Fibroblast of lung (primary cell): ENCODE measurements at regions not wholly inside any gene's neighbourhood (a gene's known extent, or its start where the extent isn't known, plus 50 kb on each side); places are given as distances from the start of the nearest gene placed in this dataset.

Experiments used
- DNase-seq, 2 donors: peaks; one replicate each; pipeline versions ENCODE4 v3.0.0 to v3.0.0-alpha.2; 2010; ENCODE audit warnings: low read depth in 2 of 2
- H2AFZ ChIP-seq: 2 replicates; pipeline ENCODE4 v1.5.1; 2012; ENCODE audit warnings: low read length, control low read depth, inconsistent platforms
- H3K27ac ChIP-seq: 2 replicates; pipeline ENCODE4 v1.5.1; 2011; ENCODE audit warnings: low read length, control low read depth; ENCODE audit not compliant: insufficient read depth
- H3K27me3 ChIP-seq: 2 replicates; pipeline ENCODE4 v1.5.1; 2011; ENCODE audit warnings: mild to moderate bottlenecking, low read length; ENCODE audit not compliant: control insufficient read depth, insufficient read depth
- H3K36me3 ChIP-seq: 2 replicates; pipeline ENCODE4 v1.5.1; 2011; ENCODE audit warnings: low read length; ENCODE audit not compliant: control insufficient read depth, insufficient read depth
- H3K4me1 ChIP-seq: 2 replicates; pipeline ENCODE4 v1.5.1; 2011; ENCODE audit warnings: low read length; ENCODE audit not compliant: control insufficient read depth, insufficient read depth; ENCODE audit errors: extremely low read depth
- H3K4me2 ChIP-seq: 2 replicates; pipeline ENCODE4 v1.5.1; 2011; ENCODE audit warnings: low read length, control low read depth; ENCODE audit not compliant: insufficient read depth; ENCODE audit errors: extremely low read depth
- H3K4me3 ChIP-seq, 4 experiments: fragments of 200-600 bp in 1 of 4; sonication (generic) in 1 of 4; replicated peaks in 1 of 4; 2 replicates each; pipeline ENCODE4 v1.5.1; 2011 to 2016; ENCODE audit warnings: low read length in 4 of 4, low read depth in 3 of 4, mild to moderate bottlenecking in 3 of 4, control low read depth in 2 of 4, inconsistent platforms in 1 of 4, mixed read lengths in 1 of 4; ENCODE audit not compliant: insufficient read depth in 1 of 4; ENCODE audit errors: control extremely low read depth in 1 of 4
- H3K79me2 ChIP-seq: 2 replicates; pipeline ENCODE4 v1.5.1; 2012; ENCODE audit warnings: mild to moderate bottlenecking, low read length, inconsistent platforms; ENCODE audit not compliant: control insufficient read depth, insufficient read depth
- H3K9ac ChIP-seq: 2 replicates; pipeline ENCODE4 v1.5.1; 2011; ENCODE audit warnings: mild to moderate bottlenecking, low read length, control low read depth; ENCODE audit not compliant: insufficient read depth
- H3K9me3 ChIP-seq: 2 replicates; pipeline ENCODE4 v1.5.1; 2012; ENCODE audit warnings: low read depth, low read length; ENCODE audit not compliant: control insufficient read depth, insufficient read depth
- H4K20me1 ChIP-seq: 2 replicates; pipeline ENCODE4 v1.5.1; 2011; ENCODE audit warnings: low read length; ENCODE audit not compliant: control insufficient read depth, insufficient read depth; ENCODE audit errors: extremely low read depth
- EZH2 ChIP-seq: IDR thresholded peaks from 2 replicates; pipeline ENCODE4 v1.5.1; 2012; ENCODE audit warnings: low read length, control low read depth, mild to moderate bottlenecking; ENCODE audit errors: missing control alignments
- TF ChIP-seq, protein P1 (sequence below), 2 donors: IDR thresholded peaks in 1 of 2; conservative IDR thresholded peaks in 1 of 2; 1 replicate in 1 of 2; 2 replicates in 1 of 2; pipeline ENCODE4 v1.5.1; 2011 to 2012; ENCODE audit warnings: low read length in 2 of 2, control low read depth in 1 of 2, inconsistent platforms in 1 of 2, low read depth in 1 of 2, mild to moderate bottlenecking in 1 of 2

DNA sequence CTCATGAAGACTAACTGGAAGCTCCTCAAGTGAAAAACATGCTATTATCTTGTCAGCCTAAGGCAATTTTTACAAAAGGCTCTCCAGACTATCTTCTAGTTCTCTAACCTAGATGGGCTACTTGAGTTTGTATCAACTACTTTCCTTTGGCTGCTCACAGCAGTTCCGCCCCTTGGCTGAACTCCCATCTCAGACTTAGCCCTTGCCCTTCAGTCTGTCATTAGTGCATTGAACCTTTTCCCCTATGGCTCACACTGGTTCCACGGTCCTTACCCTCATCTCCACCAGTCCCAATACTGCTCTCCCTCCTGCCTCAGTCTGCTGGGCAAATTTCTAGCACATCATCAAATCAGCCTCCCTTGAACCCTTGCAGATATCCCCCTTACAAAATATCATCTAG lies 362.3 kb downstream of the PPP1R2C start:
- H3K27ac ChIP-seq: no peak overlapping the region
- no peak overlapping the region for H2AFZ ChIP-seq
- no peaks in the 10 kb centered on the region for H3K79me2 ChIP-seq
- H3K9ac ChIP-seq: no peak overlapping the region
- no peaks in the 10 kb centered on the region for H3K27me3 ChIP-seq
- DNase-seq: no peak
- no peaks in the 10 kb centered on the region for H3K9me3 ChIP-seq
- H3K4me1 ChIP-seq: no peaks in the 10 kb centered on the region
- TF ChIP-seq EZH2: no peak
- TF ChIP-seq, protein P1, sequence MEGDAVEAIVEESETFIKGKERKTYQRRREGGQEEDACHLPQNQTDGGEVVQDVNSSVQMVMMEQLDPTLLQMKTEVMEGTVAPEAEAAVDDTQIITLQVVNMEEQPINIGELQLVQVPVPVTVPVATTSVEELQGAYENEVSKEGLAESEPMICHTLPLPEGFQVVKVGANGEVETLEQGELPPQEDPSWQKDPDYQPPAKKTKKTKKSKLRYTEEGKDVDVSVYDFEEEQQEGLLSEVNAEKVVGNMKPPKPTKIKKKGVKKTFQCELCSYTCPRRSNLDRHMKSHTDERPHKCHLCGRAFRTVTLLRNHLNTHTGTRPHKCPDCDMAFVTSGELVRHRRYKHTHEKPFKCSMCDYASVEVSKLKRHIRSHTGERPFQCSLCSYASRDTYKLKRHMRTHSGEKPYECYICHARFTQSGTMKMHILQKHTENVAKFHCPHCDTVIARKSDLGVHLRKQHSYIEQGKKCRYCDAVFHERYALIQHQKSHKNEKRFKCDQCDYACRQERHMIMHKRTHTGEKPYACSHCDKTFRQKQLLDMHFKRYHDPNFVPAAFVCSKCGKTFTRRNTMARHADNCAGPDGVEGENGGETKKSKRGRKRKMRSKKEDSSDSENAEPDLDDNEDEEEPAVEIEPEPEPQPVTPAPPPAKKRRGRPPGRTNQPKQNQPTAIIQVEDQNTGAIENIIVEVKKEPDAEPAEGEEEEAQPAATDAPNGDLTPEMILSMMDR (conservative IDR thresholded peaks at IDR 0.05 in 1 of 2, IDR thresholded peaks at IDR 0.05 in 1 of 2; ENCODE audit: low read depth in 1 of 2, low read length in 2 of 2): no peak
- H4K20me1 ChIP-seq: no peaks in the 10 kb centered on the region
- no peaks in the 10 kb centered on the region for H3K36me3 ChIP-seq
- H3K4me3 ChIP-seq: no peak overlapping the region
- H3K4me2 ChIP-seq: no peak overlapping the region

DNA sequence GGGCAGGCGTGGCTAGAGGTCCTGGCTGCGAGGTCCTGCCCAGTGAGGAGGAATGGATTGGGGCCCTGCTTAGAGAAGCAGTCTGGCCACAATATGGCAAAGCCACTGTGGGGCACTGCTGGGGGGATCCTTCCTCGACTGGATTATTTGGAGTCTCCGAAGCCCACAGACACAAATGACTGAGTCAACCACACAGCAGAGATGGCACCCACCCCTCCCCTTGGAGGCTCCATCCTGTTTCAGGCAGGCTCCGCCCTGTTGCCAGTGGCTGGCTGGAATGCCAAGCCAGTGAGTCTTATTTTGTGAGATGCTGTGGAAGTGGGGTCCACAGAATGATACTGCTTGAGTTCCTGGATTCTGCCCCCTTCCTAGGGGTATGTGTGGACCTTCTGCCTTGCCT lies 363.9 kb downstream of the PPP1R2C start:
- Histone ChIP-seq H3K4me2 (no peak overlapping the region), H3K9me3 (no peaks in the 10 kb centered on the region), H3K27ac (no peak overlapping the region), H3K36me3 (no peaks in the 10 kb centered on the region), H4K20me1 (no peaks in the 10 kb centered on the region), H3K4me3 (no peak overlapping the region), H3K4me1 (no peaks in the 10 kb centered on the region), H3K79me2 (no peaks in the 10 kb centered on the region), H3K9ac (no peak overlapping the region), H3K27me3 (no peaks in the 10 kb centered on the region), H2AFZ (no peak overlapping the region)
- no peak for DNase-seq
- TF ChIP-seq, protein P1 (conservative IDR thresholded peaks at IDR 0.05 in 1 of 2, IDR thresholded peaks at IDR 0.05 in 1 of 2; ENCODE audit: low read depth in 1 of 2, low read length in 2 of 2): no peak

DNA sequence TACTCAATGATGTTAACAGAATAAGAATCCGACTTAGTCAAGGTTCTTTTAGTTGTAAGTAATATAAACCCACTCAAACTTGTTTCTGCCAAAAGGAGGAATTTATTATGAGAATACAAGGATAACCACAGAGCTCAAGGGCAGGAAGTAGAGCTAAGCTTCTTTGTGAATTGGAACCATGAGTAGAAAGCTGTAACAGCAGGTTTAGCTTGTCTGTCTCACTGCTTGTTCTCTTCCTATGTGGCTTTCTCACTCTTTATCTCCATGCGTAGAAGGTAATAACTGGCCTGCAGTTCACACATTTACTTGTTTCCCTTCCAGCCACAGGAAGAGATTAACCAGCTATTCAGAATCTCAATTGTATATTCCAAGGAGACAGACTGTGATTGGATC lies 378.3 kb downstream of the PPP1R2C start:
- no peaks in the 10 kb centered on the region for H3K9me3 ChIP-seq
- H3K36me3 ChIP-seq: no peaks in the 10 kb centered on the region
- no peak overlapping the region for H3K27ac ChIP-seq
- no peaks in the 10 kb centered on the region for H3K79me2 ChIP-seq
- TF ChIP-seq EZH2: no peak
- TF ChIP-seq, protein P1 (conservative IDR thresholded peaks at IDR 0.05 in 1 of 2, IDR thresholded peaks at IDR 0.05 in 1 of 2; ENCODE audit: low read depth in 1 of 2, low read length in 2 of 2): no peak
- H3K27me3 ChIP-seq: no peaks in the 10 kb centered on the region
- DNase-seq: no peak
- H3K4me3 ChIP-seq: no peak overlapping the region
- no peak overlapping the region for H3K9ac ChIP-seq
- no peak overlapping the region for H2AFZ ChIP-seq
- H3K4me1 ChIP-seq: no peaks in the 10 kb centered on the region
- H4K20me1 ChIP-seq: no peaks in the 10 kb centered on the region
- H3K4me2 ChIP-seq: no peak overlapping the region
